ENCODE measurements at regions not wholly inside any gene's neighbourhood (a gene's known extent, or its start where the extent isn't known, plus 50 kb on each side); places are given as distances from the start of the nearest gene placed in this dataset.

- TF ChIP-seq EZH2 (IDR thresholded peaks at IDR 0.05) (no peak), FOXP2 (optimal IDR thresholded peaks at IDR 0.05; ENCODE audit: control extremely low read depth, extremely low read length, insufficient read depth) (no peak), POLR2AphosphoS5 (IDR thresholded peaks at IDR 0.05; ENCODE audit: borderline replicate concordance, low read depth, low read length) (no peak)
Measured at GRCh38 chr5:174378121-174378874, 332.8 kb downstream of the NSG2 start.
